PFSK-1 (cell line): ENCODE measurements at regions not wholly inside any gene's neighbourhood (a gene's known extent, or its start where the extent isn't known, plus 50 kb on each side); places are given as distances from the start of the nearest gene placed in this dataset.

Experiments
- POLR2AphosphoS5 ChIP-seq: IDR thresholded peaks from 2 replicates; pipeline ENCODE4 v1.6.1; 2012; ENCODE audit warnings: low read depth, mild to moderate bottlenecking, control low read depth, low read length, moderate library complexity
- TAF1 ChIP-seq: IDR thresholded peaks from 2 replicates; pipeline ENCODE4 v1.6.1; 2012; ENCODE audit warnings: low read length, control low read depth, borderline replicate concordance; ENCODE audit not compliant: insufficient read depth
- TF ChIP-seq, protein P1 (sequence below), 2 experiments: IDR thresholded peaks; 2 replicates each; pipeline versions ENCODE4 v1.6.1 to v1.8.0; 2011 to 2012; ENCODE audit warnings: low read depth in 2 of 2, low read length in 2 of 2, control low read depth in 1 of 2, inconsistent platforms in 1 of 2, mild to moderate bottlenecking in 1 of 2, moderate library complexity in 1 of 2; ENCODE audit not compliant: insufficient read depth in 1 of 2

GRCh38 chr2:176843208-176843607, 369.4 kb upstream of the HNRNPA3 start:
- TF ChIP-seq, protein P1, sequence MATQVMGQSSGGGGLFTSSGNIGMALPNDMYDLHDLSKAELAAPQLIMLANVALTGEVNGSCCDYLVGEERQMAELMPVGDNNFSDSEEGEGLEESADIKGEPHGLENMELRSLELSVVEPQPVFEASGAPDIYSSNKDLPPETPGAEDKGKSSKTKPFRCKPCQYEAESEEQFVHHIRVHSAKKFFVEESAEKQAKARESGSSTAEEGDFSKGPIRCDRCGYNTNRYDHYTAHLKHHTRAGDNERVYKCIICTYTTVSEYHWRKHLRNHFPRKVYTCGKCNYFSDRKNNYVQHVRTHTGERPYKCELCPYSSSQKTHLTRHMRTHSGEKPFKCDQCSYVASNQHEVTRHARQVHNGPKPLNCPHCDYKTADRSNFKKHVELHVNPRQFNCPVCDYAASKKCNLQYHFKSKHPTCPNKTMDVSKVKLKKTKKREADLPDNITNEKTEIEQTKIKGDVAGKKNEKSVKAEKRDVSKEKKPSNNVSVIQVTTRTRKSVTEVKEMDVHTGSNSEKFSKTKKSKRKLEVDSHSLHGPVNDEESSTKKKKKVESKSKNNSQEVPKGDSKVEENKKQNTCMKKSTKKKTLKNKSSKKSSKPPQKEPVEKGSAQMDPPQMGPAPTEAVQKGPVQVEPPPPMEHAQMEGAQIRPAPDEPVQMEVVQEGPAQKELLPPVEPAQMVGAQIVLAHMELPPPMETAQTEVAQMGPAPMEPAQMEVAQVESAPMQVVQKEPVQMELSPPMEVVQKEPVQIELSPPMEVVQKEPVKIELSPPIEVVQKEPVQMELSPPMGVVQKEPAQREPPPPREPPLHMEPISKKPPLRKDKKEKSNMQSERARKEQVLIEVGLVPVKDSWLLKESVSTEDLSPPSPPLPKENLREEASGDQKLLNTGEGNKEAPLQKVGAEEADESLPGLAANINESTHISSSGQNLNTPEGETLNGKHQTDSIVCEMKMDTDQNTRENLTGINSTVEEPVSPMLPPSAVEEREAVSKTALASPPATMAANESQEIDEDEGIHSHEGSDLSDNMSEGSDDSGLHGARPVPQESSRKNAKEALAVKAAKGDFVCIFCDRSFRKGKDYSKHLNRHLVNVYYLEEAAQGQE (IDR thresholded peaks at IDR 0.05; ENCODE audit: insufficient read depth in 1 of 2, low read depth in 2 of 2, low read length in 2 of 2): no peak
- TF ChIP-seq POLR2AphosphoS5 (no peak), TAF1 (no peak)
